Smooth muscle cell (in vitro differentiated cells): ENCODE measurements at regions not wholly inside any gene's neighbourhood (a gene's known extent, or its start where the extent isn't known, plus 50 kb on each side); places are given as distances from the start of the nearest gene placed in this dataset.
A peak's percentile ranks its signal among the peaks of the same experiment; 100 is the strongest.
"Not testable (repeated sequence)": the region's sequence is repeated elsewhere in the genome, so short reads cannot be mapped to it uniquely, and the experiment has no call there.

Experiments
- DNase-seq: peaks from one replicate; lab custom pipeline; 2025; ENCODE audit not compliant: unreplicated experiment; lab: John Stamatoyannopoulos, UW
- H2AFZ ChIP-seq: fragments of 200-600 bp; sonication (generic); 2 replicates; pipeline ENCODE4 v1.6.0; 2016; ENCODE audit warnings: antibody characterized with exemption, low read depth, mild to moderate bottlenecking
- H3F3A ChIP-seq: fragments of 200-600 bp; sonication (generic); 2 replicates; pipeline ENCODE4 v1.6.0; 2017; ENCODE audit warnings: antibody characterized with exemption, low read depth
- H3K27ac ChIP-seq: fragments of 200-600 bp; sonication (generic); 2 replicates; pipeline ENCODE4 v1.5.1; 2016; ENCODE audit warnings: low read depth, mild to moderate bottlenecking
- H3K27me3 ChIP-seq: fragments of 200-600 bp; sonication (generic); 2 replicates; pipeline ENCODE4 v1.6.1; 2016; ENCODE audit warnings: low read depth, mild to moderate bottlenecking
- H3K36me3 ChIP-seq: fragments of 200-600 bp; sonication (generic); 2 replicates; pipeline ENCODE4 v1.5.1; 2016; ENCODE audit warnings: low read depth
- H3K4me1 ChIP-seq: fragments of 200-600 bp; sonication (generic); 2 replicates; pipeline ENCODE4 v1.5.1; 2016; ENCODE audit warnings: low read depth
- H3K4me2 ChIP-seq: fragments of 200-600 bp; sonication (generic); 2 replicates; pipeline ENCODE4 v1.6.0; 2016; ENCODE audit warnings: mild to moderate bottlenecking
- H3K4me3 ChIP-seq: fragments of 200-600 bp; sonication (generic); 2 replicates; pipeline ENCODE4 v1.5.1; 2016; ENCODE audit warnings: mild to moderate bottlenecking
- H3K79me2 ChIP-seq: fragments of 200-600 bp; sonication (generic); 2 replicates; pipeline ENCODE4 v1.6.0; 2016; ENCODE audit warnings: low read depth, mild to moderate bottlenecking
- H3K9ac ChIP-seq: fragments of 200-600 bp; sonication (generic); 2 replicates; pipeline ENCODE4 v1.6.0; 2016; ENCODE audit warnings: low read depth
- H3K9me3 ChIP-seq: fragments of 200-600 bp; sonication (generic); replicated peaks from 2 replicates; pipeline ENCODE4 v1.5.1; 2016; ENCODE audit warnings: low read depth
- H4K20me1 ChIP-seq: fragments of 200-600 bp; sonication (generic); 2 replicates; pipeline ENCODE4 v1.6.0; 2016; ENCODE audit warnings: low read depth
- WGBS: methylation state at CpG from one replicate; pipeline ENCODE4 v1.1.7; 2016; ENCODE audit warnings: low lambda C conversion rate; 5-methylcytosine and 5-hydroxymethylcytosine counted together

GRCh38 chr2:111313711-111314110 is 193.0 kb downstream of the BCL2L11 start:
- not testable (repeated sequence) for H3K4me2 ChIP-seq, H3K9ac ChIP-seq, H3K4me1 ChIP-seq, DNase-seq, H3K9me3 ChIP-seq, H3K27ac ChIP-seq, H3K36me3 ChIP-seq, H3K4me3 ChIP-seq, H2AFZ ChIP-seq, H3K27me3 ChIP-seq, H3F3A ChIP-seq, H4K20me1 ChIP-seq, H3K79me2 ChIP-seq
- WGBS: 94% methylated on average over 3 of the region's 3 CpGs

DNA sequence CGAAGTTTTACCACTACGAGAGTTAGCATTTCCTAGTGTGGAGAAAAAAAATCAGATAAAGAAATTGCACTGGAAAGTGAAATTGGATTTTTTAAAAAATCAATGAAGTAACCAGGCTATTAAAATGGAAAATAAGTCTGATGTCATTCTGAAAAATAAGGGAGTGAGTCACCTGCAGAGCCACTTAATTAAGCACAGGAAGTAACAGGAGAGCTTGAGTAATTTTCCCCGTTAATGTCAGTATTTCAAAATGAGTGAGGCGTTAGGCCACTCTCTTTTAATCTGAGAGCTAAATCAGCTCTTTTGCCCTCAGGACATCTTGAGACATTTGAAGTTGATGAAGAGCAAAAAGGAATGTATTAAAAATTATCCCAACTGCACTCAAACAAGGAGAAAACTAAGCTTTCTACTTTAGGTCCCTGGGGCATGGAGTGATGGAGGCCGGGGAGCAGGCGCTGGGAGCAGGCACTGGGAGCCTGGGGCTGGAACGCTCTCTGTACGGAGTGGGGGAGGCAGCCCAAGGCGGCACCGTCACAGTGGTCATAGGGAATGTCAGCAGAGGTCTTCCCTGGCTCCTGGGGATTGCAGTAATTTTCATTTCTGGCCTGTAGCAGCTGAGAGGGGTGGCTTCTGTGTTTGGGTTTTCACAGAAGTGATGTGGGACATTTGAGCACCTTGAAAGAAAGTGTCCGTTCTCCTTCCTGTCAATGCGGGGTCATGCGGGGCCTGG is 194.6 kb downstream of the BCL2L11 start:
- WGBS: 67% methylated on average over 10 of the region's 13 CpGs
- peak overlapping the region; percentile 38 for H3K27ac ChIP-seq
- not testable (repeated sequence) for H3K9me3 ChIP-seq, H3K27me3 ChIP-seq, H3F3A ChIP-seq, DNase-seq, H3K4me2 ChIP-seq, H3K4me3 ChIP-seq, H3K9ac ChIP-seq, H3K79me2 ChIP-seq, H3K36me3 ChIP-seq, H3K4me1 ChIP-seq, H4K20me1 ChIP-seq, H2AFZ ChIP-seq

DNA sequence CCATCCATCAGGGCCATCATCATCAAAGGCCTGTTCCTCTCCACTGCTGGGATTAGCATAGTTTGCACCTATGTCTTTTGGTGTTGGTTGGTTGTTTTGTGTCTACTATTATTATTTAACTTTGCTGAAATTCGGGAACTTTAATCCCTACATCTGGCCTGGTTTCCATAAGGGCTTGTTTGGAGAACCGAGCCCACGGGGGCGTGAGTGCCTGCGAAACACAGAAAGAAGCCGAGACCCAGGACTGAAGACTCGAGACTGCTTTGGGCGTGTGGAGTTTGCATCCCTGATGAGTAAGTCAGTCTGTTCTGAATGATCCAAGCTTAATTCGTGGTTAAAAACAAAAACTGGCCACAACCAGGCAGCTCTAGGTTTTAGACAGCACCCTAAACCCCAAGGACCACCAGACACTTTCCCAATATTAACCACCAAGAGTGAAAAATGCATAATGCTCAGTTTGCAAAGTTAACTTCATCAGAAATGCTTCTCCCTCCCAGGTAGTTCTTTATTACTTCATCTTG is 195.6 kb downstream of the BCL2L11 start:
- not testable (repeated sequence) for H3K9ac ChIP-seq, H3K4me1 ChIP-seq, H3K36me3 ChIP-seq, DNase-seq, H3F3A ChIP-seq, H2AFZ ChIP-seq, H3K27ac ChIP-seq, H3K27me3 ChIP-seq, H3K4me2 ChIP-seq, H3K79me2 ChIP-seq, H4K20me1 ChIP-seq, H3K9me3 ChIP-seq, H3K4me3 ChIP-seq
- 55% methylated on average over 8 of the region's 9 CpGs for WGBS

DNA sequence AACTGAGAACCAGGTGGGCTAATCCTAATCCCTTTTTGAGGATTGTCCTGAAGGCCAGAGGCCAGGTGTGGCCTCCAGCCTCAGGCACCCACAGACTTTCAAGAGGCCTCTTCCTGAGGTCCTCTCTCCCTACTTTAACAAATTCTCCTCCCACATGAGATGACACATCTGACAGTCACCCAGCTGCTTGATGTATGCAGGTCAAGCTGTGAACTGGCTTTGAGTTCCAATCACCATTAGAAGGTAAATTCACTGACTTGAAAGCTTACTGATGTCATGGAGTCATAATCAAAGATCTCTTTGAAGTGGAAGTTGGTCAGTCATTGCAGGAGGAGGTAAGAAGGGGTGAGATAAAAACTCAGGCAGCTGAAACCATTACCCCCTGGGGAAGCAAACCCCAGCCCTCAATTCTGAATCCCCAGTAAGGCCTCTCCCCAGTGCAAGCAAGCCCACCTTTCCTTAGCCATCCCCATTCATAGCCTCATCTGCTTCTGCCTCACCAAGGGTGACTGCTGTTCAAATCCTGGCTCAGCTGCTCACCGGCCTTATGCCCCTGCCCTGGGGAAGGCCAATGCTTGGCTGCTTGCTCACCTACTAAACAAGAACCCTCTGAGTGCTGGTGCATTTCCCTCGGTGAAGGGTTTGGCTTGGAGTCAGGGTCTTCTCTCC is 196.3 kb downstream of the BCL2L11 start:
- H3K36me3 ChIP-seq, DNase-seq, H3K4me1 ChIP-seq, H3K4me3 ChIP-seq, H3K27me3 ChIP-seq, H3K4me2 ChIP-seq, H3K27ac ChIP-seq, H3K9me3 ChIP-seq, H3K79me2 ChIP-seq, H3F3A ChIP-seq, H4K20me1 ChIP-seq, H2AFZ ChIP-seq, H3K9ac ChIP-seq: not testable (repeated sequence)
- 95% methylated on average over 2 of the region's 2 CpGs for WGBS

DNA sequence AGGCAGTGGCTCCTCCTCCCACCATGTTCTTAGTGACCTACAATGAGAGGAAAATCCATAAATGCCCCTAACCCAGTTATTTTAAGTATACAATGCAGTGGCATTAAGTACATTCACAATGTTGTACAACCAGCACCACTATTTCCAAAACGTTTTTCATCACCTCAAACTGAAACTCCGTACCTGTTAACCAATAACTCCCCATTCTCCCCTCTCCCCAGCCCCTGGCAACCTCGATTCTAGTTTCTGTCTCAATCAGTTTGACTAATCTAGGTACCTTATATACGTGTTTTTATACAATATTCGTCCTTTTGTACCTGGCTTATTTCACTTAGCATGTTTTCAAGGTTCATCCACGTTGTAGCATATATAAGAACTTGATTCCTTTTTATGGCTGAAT is 198.8 kb downstream of the BCL2L11 start:
- WGBS: 93% methylated on average over 3 of the region's 6 CpGs
- not testable (repeated sequence) for H3F3A ChIP-seq, H3K27ac ChIP-seq, H3K36me3 ChIP-seq, H3K4me2 ChIP-seq, H2AFZ ChIP-seq, H3K9me3 ChIP-seq, H3K79me2 ChIP-seq, H3K4me3 ChIP-seq, H3K9ac ChIP-seq, DNase-seq, H3K4me1 ChIP-seq, H3K27me3 ChIP-seq, H4K20me1 ChIP-seq

- H3F3A ChIP-seq, H3K36me3 ChIP-seq, H3K4me2 ChIP-seq, H3K9me3 ChIP-seq, H3K79me2 ChIP-seq, H3K4me1 ChIP-seq, H2AFZ ChIP-seq, H3K4me3 ChIP-seq, H3K9ac ChIP-seq, H4K20me1 ChIP-seq, DNase-seq, H3K27me3 ChIP-seq: not testable (repeated sequence)
- 53% methylated on average over 3 of the region's 3 CpGs for WGBS
- H3K27ac ChIP-seq: peak overlapping the region; percentile 52
Measured at GRCh38 chr2:111320264-111320663, 199.6 kb downstream of the BCL2L11 start.

GRCh38 chr2:111320965-111321364 is 200.3 kb downstream of the BCL2L11 start:
- not testable (repeated sequence) for DNase-seq, H3K4me2 ChIP-seq, H3K4me1 ChIP-seq, H3K79me2 ChIP-seq, H4K20me1 ChIP-seq, H2AFZ ChIP-seq, H3K9ac ChIP-seq, H3F3A ChIP-seq, H3K4me3 ChIP-seq, H3K9me3 ChIP-seq, H3K27me3 ChIP-seq, H3K36me3 ChIP-seq
- no CpG with 5 or more reads among the region's 1 CpG for WGBS
- peak overlapping the region; percentile 72 for H3K27ac ChIP-seq

- not testable (repeated sequence) for H3K9ac ChIP-seq, DNase-seq, H2AFZ ChIP-seq, H3K36me3 ChIP-seq, H3F3A ChIP-seq, H3K79me2 ChIP-seq, H4K20me1 ChIP-seq, H3K4me3 ChIP-seq, H3K9me3 ChIP-seq, H3K27me3 ChIP-seq, H3K4me1 ChIP-seq, H3K4me2 ChIP-seq, H3K27ac ChIP-seq
- 89% methylated on average over 4 of the region's 5 CpGs for WGBS
Measured at GRCh38 chr2:111323384-111323783, 202.7 kb downstream of the BCL2L11 start.
